NCI-H2171 (cell line): ENCODE measurements at regions not wholly inside any gene's neighbourhood (a gene's known extent, or its start where the extent isn't known, plus 50 kb on each side); places are given as distances from the start of the nearest gene placed in this dataset.

Experiments
- DNase-seq: peaks from one replicate; lab custom pipeline; 2025; lab: John Stamatoyannopoulos, UW

- no peak for DNase-seq
Measured at GRCh38 chr21:24729568-24729967, 877.7 kb downstream of the MRPL39 start.

GRCh38 chr21:24727803-24728440, 879.4 kb downstream of the MRPL39 start:
- DNase-seq = no peak

GRCh38 chr21:24716281-24716918, 890.9 kb downstream of the MRPL39 start:
- DNase-seq = no peak

- DNase-seq = no peak
Measured at GRCh38 chr21:24714646-24715200, 892.6 kb downstream of the MRPL39 start.

- DNase-seq = no peak
Measured at GRCh38 chr21:24705201-24705600, 902.1 kb downstream of the MRPL39 start.

- DNase-seq = no peak
Measured at GRCh38 chr21:24693779-24694178, 913.5 kb downstream of the MRPL39 start.

- DNase-seq = no peak
Measured at GRCh38 chr21:24681456-24681855, 925.8 kb downstream of the MRPL39 start.

- no peak for DNase-seq
Measured at GRCh38 chr21:24671901-24672300, 935.4 kb downstream of the MRPL39 start.

- DNase-seq = no peak
Measured at GRCh38 chr21:24658926-24659325, 948.4 kb downstream of the MRPL39 start.

GRCh38 chr21:24658026-24658425, 949.3 kb downstream of the MRPL39 start:
- DNase-seq = no peak

- DNase-seq = no peak
Measured at GRCh38 chr21:24649691-24650090, 957.6 kb downstream of the MRPL39 start.

GRCh38 chr21:24636696-24637095, 970.6 kb downstream of the MRPL39 start:
- DNase-seq = no peak

GRCh38 chr21:24634749-24635148, 972.5 kb downstream of the MRPL39 start:
- DNase-seq = no peak

GRCh38 chr21:24628536-24628935, 978.7 kb downstream of the MRPL39 start:
- DNase-seq = no peak

GRCh38 chr21:24628046-24628445, 979.2 kb downstream of the MRPL39 start:
- DNase-seq = no peak

GRCh38 chr21:24617819-24618218, 989.5 kb downstream of the MRPL39 start:
- no peak for DNase-seq

GRCh38 chr21:24594082-24594481, 1013.2 kb downstream of the MRPL39 start:
- no peak for DNase-seq

GRCh38 chr21:24590261-24590660, 1017.0 kb downstream of the MRPL39 start:
- DNase-seq = peak; percentile 34

- no peak for DNase-seq
Measured at GRCh38 chr21:24583473-24583872, 1023.8 kb downstream of the MRPL39 start.

GRCh38 chr21:24577301-24577700, 1030.0 kb downstream of the MRPL39 start:
- DNase-seq = no peak

- no peak for DNase-seq
Measured at GRCh38 chr21:24561291-24561690, 1046.0 kb downstream of the MRPL39 start.

- no peak for DNase-seq
Measured at GRCh38 chr21:24552491-24552890, 1054.8 kb downstream of the MRPL39 start.

GRCh38 chr21:24545807-24546361, 1061.4 kb downstream of the MRPL39 start:
- no peak for DNase-seq
